ENCODE measurements at regions not wholly inside any gene's neighbourhood (a gene's known extent, or its start where the extent isn't known, plus 50 kb on each side); places are given as distances from the start of the nearest gene placed in this dataset.

DNA sequence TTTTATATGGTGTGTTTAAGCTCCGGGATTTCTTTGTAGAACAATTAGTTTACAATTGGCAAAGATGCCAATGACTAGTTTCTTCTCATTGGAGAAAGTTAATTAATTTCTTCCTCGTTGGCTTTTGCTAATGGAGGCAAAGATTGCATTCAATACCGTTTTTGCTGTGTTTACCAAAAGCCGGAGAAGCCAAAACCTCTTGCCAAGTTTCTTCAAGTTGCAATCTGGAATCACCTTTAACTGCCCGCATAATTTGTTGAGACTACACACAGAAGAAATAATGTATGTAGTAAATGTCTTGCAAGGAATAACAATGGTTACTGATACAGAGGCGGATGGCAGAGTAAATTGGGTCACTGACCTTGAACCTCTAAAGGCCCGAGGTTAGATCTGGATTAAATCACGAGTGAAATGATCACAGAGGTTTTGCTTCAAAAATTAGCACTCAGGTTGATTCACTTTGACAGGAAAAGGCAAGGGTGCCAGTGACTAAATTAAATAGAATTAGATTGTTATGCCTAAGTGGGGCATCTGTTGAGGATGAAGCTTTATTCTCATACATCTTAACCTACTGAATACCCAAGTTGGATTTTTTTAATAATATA is 732.1 kb upstream of the NR2F2 start:
- no peaks in the 10 kb centered on the region for H3K9me3 ChIP-seq
- no peaks in the 10 kb centered on the region for H3K36me3 ChIP-seq
- H3K27me3 ChIP-seq (replicated peaks; ENCODE audit: insufficient read depth), result no peaks in the 10 kb centered on the region
- intact Hi-C loops (cut with DNase I), result loop anchor here (10.0 kb wide), 1 partner anchor 134 kb away; no protein-coding TSS in a partner anchor
- TF ChIP-seq, protein P1, sequence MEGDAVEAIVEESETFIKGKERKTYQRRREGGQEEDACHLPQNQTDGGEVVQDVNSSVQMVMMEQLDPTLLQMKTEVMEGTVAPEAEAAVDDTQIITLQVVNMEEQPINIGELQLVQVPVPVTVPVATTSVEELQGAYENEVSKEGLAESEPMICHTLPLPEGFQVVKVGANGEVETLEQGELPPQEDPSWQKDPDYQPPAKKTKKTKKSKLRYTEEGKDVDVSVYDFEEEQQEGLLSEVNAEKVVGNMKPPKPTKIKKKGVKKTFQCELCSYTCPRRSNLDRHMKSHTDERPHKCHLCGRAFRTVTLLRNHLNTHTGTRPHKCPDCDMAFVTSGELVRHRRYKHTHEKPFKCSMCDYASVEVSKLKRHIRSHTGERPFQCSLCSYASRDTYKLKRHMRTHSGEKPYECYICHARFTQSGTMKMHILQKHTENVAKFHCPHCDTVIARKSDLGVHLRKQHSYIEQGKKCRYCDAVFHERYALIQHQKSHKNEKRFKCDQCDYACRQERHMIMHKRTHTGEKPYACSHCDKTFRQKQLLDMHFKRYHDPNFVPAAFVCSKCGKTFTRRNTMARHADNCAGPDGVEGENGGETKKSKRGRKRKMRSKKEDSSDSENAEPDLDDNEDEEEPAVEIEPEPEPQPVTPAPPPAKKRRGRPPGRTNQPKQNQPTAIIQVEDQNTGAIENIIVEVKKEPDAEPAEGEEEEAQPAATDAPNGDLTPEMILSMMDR (IDR thresholded peaks at IDR 0.05), result no peak
- TF ChIP-seq POLR2A (IDR thresholded peaks at IDR 0.05) (no peak), POLR2AphosphoS5 (IDR thresholded peaks at IDR 0.05) (no peak)
- no peak for DNase-seq (ENCODE audit: low spot score)
- H3K4me1 ChIP-seq (replicated peaks), result no peaks in the 10 kb centered on the region
- 31% methylated on average over 8 of the region's 8 CpGs for WGBS
- H3K4me3 ChIP-seq, result no peak overlapping the region
- no peak overlapping the region for H3K27ac ChIP-seq

DNA sequence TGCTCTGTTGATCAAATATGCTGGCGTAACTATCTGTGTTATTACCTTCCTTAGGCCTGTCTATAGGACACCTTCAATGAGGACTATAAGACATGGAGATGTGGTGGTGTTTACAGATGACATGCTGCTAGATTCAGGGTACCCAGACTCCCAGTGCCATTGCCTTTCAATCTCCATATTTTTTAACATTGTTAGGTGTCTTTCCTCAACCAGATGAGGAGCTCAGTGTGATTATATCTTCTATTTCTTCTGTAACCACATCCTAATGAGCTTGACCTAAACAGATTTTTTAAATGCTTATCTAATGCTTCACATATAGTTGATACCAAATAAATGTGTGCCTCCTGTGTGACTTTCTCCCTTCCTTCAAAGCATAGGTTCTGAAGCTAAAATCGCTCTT is 730.1 kb upstream of the NR2F2 start:
- TF ChIP-seq, protein P1 (IDR thresholded peaks at IDR 0.05), result no peak
- TF ChIP-seq POLR2A (IDR thresholded peaks at IDR 0.05), result no peak
- no peak for TF ChIP-seq POLR2AphosphoS5 (IDR thresholded peaks at IDR 0.05)
- Histone ChIP-seq H3K27me3 (replicated peaks; ENCODE audit: insufficient read depth) (no peaks in the 10 kb centered on the region), H3K36me3 (no peaks in the 10 kb centered on the region), H3K4me3 (no peak overlapping the region), H3K4me1 (replicated peaks) (no peaks in the 10 kb centered on the region), H3K27ac (no peak overlapping the region), H3K9me3 (no peaks in the 10 kb centered on the region)
- DNase-seq (ENCODE audit: low spot score), result no peak
- intact Hi-C loops (cut with DNase I), result no loop called here
- WGBS, result 95% methylated on average over 2 of the region's 2 CpGs

DNA sequence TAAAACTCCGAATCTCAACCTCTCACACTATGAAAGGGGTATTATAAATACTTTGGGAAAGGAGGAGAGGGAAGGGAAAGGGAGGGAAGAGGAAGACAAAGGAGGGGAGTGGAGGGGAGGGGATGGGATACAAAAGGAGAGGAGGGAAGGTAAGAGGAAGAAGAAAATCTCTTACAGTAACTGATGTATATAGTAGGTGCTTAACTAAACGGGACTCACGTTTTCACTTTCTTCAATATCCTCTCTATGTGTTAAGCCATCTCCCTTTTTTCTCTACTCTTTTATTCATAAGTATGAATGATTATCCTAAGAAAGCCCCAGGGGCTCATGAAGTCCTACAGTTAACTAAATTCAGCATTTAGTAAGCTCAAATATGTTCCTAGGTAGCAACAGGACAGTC is 729.6 kb upstream of the NR2F2 start:
- Histone ChIP-seq H3K27me3 (replicated peaks; ENCODE audit: insufficient read depth) (no peaks in the 10 kb centered on the region), H3K36me3 (no peaks in the 10 kb centered on the region), H3K9me3 (no peaks in the 10 kb centered on the region), H3K4me3 (no peak overlapping the region), H3K4me1 (replicated peaks) (no peaks in the 10 kb centered on the region), H3K27ac (no peak overlapping the region)
- intact Hi-C loops (cut with DNase I), result no loop called here
- DNase-seq (ENCODE audit: low spot score), result no peak
- 98% methylated on average over 3 of the region's 3 CpGs for WGBS
- TF ChIP-seq, protein P1 (IDR thresholded peaks at IDR 0.05), result no peak
- no peak for TF ChIP-seq POLR2AphosphoS5 (IDR thresholded peaks at IDR 0.05)
- no peak for TF ChIP-seq POLR2A (IDR thresholded peaks at IDR 0.05)

DNA sequence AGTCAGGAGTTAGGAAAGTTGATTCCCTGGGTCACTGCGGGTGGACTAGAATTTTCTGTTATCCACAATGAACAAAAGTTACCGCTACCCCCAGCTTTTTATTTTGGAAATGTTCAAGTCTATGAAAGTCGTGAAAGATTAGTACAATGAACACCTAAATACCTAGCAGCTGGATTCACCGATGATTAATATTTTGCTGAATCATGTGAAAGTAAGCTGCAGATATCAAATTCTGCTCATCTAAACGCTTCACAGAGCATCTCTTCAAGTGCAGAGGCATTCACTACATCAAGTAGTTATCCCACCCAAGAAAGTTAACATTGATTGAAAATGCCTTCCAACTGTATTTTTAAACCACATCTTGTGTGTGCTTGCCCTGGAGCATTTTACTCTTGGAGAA is 729.0 kb upstream of the NR2F2 start:
- intact Hi-C loops (cut with DNase I), result no loop called here
- no peaks in the 10 kb centered on the region for H3K9me3 ChIP-seq
- 94% methylated on average over 5 of the region's 5 CpGs for WGBS
- no peak overlapping the region for H3K27ac ChIP-seq
- no peaks in the 10 kb centered on the region for H3K4me1 ChIP-seq (replicated peaks)
- H3K4me3 ChIP-seq, result no peak overlapping the region
- DNase-seq (ENCODE audit: low spot score), result no peak
- no peaks in the 10 kb centered on the region for H3K27me3 ChIP-seq (replicated peaks; ENCODE audit: insufficient read depth)
- no peaks in the 10 kb centered on the region for H3K36me3 ChIP-seq
- no peak for TF ChIP-seq POLR2AphosphoS5 (IDR thresholded peaks at IDR 0.05)
- TF ChIP-seq, protein P1 (IDR thresholded peaks at IDR 0.05), result no peak
- TF ChIP-seq POLR2A (IDR thresholded peaks at IDR 0.05), result no peak

DNA sequence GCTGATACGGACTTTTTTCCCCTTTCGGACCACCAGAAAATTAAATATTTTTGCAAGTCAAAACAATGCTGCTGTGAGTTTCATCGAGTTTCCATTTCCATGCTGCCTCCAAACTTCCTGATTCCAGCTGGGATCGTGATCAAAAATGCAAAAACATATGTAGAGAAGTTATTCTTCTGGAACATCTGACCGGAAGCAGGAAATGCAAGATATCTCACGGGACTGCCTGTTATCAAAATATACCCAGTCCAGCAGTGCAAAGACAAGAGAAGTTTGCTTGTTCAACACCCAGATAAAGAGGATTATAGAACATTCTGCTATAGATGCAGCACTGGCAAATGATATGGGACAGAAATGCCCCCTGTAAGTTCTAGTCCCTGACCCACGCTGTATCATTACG is 726.7 kb upstream of the NR2F2 start:
- no peak for DNase-seq (ENCODE audit: low spot score)
- Histone ChIP-seq H3K9me3 (no peaks in the 10 kb centered on the region), H3K4me1 (replicated peaks) (no peaks in the 10 kb centered on the region), H3K4me3 (no peak overlapping the region), H3K27ac (no peak overlapping the region), H3K36me3 (no peaks in the 10 kb centered on the region), H3K27me3 (replicated peaks; ENCODE audit: insufficient read depth) (no peaks in the 10 kb centered on the region)
- TF ChIP-seq POLR2A (IDR thresholded peaks at IDR 0.05), result no peak
- TF ChIP-seq, protein P1 (IDR thresholded peaks at IDR 0.05), result no peak
- no peak for TF ChIP-seq POLR2AphosphoS5 (IDR thresholded peaks at IDR 0.05)
- intact Hi-C loops (cut with DNase I), result no loop called here
- 89% methylated on average over 8 of the region's 8 CpGs for WGBS
